ENCODE measurements at regions not wholly inside any gene's neighbourhood (a gene's known extent, or its start where the extent isn't known, plus 50 kb on each side); places are given as distances from the start of the nearest gene placed in this dataset.

GRCh38 chr1:115493834-115494233, 147.9 kb upstream of the VANGL1 start:
- in situ Hi-C loops (cut with MboI; ENCODE audit: low sequenced_read_pairs) = no loop called here

- in situ Hi-C loops (cut with MboI; ENCODE audit: low sequenced_read_pairs) = no loop called here
Observed at GRCh38 chr1:115492880-115493279, 148.9 kb upstream of the VANGL1 start.

GRCh38 chr1:115492019-115492595, 149.7 kb upstream of the VANGL1 start:
- in situ Hi-C loops (cut with MboI; ENCODE audit: low sequenced_read_pairs) = no loop called here

GRCh38 chr1:115491298-115492018, 150.3 kb upstream of the VANGL1 start:
- in situ Hi-C loops (cut with MboI; ENCODE audit: low sequenced_read_pairs) = no loop called here

GRCh38 chr1:115479055-115479482, 141.0 kb upstream of the NGF start:
- in situ Hi-C loops (cut with MboI; ENCODE audit: low sequenced_read_pairs) = no loop called here

GRCh38 chr1:115477071-115477470, 139.0 kb upstream of the NGF start:
- in situ Hi-C loops (cut with MboI; ENCODE audit: low sequenced_read_pairs) = no loop called here

- in situ Hi-C loops (cut with MboI; ENCODE audit: low sequenced_read_pairs) = no loop called here
Observed at GRCh38 chr1:115476616-115477015, 138.6 kb upstream of the NGF start.

GRCh38 chr1:115475901-115476300, 137.9 kb upstream of the NGF start:
- in situ Hi-C loops (cut with MboI; ENCODE audit: low sequenced_read_pairs) = no loop called here

GRCh38 chr1:115475252-115475651, 137.2 kb upstream of the NGF start:
- in situ Hi-C loops (cut with MboI; ENCODE audit: low sequenced_read_pairs) = no loop called here

- in situ Hi-C loops (cut with MboI; ENCODE audit: low sequenced_read_pairs) = no loop called here
Observed at GRCh38 chr1:115473986-115474565, 136.0 kb upstream of the NGF start.

- in situ Hi-C loops (cut with MboI; ENCODE audit: low sequenced_read_pairs) = no loop called here
Observed at GRCh38 chr1:115469703-115470476, 131.8 kb upstream of the NGF start.

GRCh38 chr1:115467790-115468189, 129.7 kb upstream of the NGF start:
- in situ Hi-C loops (cut with MboI; ENCODE audit: low sequenced_read_pairs) = no loop called here

GRCh38 chr1:115467196-115467595, 129.1 kb upstream of the NGF start:
- in situ Hi-C loops (cut with MboI; ENCODE audit: low sequenced_read_pairs) = no loop called here

GRCh38 chr1:115466433-115466832, 128.4 kb upstream of the NGF start:
- in situ Hi-C loops (cut with MboI; ENCODE audit: low sequenced_read_pairs) = no loop called here

- in situ Hi-C loops (cut with MboI; ENCODE audit: low sequenced_read_pairs) = no loop called here
Observed at GRCh38 chr1:115465802-115466363, 127.8 kb upstream of the NGF start.

- in situ Hi-C loops (cut with MboI; ENCODE audit: low sequenced_read_pairs) = no loop called here
Observed at GRCh38 chr1:115463347-115463746, 125.3 kb upstream of the NGF start.

- in situ Hi-C loops (cut with MboI; ENCODE audit: low sequenced_read_pairs) = no loop called here
Observed at GRCh38 chr1:115462566-115463076, 124.6 kb upstream of the NGF start.

- in situ Hi-C loops (cut with MboI; ENCODE audit: low sequenced_read_pairs) = no loop called here
Observed at GRCh38 chr1:115461526-115461925, 123.5 kb upstream of the NGF start.

GRCh38 chr1:115459161-115459560, 121.1 kb upstream of the NGF start:
- in situ Hi-C loops (cut with MboI; ENCODE audit: low sequenced_read_pairs) = no loop called here

GRCh38 chr1:115458426-115459114, 120.5 kb upstream of the NGF start:
- in situ Hi-C loops (cut with MboI; ENCODE audit: low sequenced_read_pairs) = no loop called here
